ENCODE measurements at regions not wholly inside any gene's neighbourhood (a gene's known extent, or its start where the extent isn't known, plus 50 kb on each side); places are given as distances from the start of the nearest gene placed in this dataset.

- WGBS, 2 donors: 72% methylated on average over 4 of the region's 4 CpGs
- no peak overlapping the region for H3K27ac ChIP-seq
- intact Hi-C loops (cut with DNase I): no loop called here
- TF ChIP-seq POLR2A (IDR thresholded peaks at IDR 0.05) (no peak), CTCF (IDR thresholded peaks at IDR 0.05) (no peak)
- no peaks in the 10 kb centered on the region for H3K9me3 ChIP-seq
- no peak overlapping the region for H3K4me3 ChIP-seq
- DNase-seq: no peak
- peaks cover 0 to 6% (median 0%) of the 10 kb centered on the region in 4 donors for H3K27me3 ChIP-seq
- H3K36me3 ChIP-seq: no peaks in the 10 kb centered on the region
- H3K4me1 ChIP-seq: no peaks in the 10 kb centered on the region
Measured at GRCh38 chr16:54630284-54630967, 300.2 kb upstream of the IRX5 start.

- 77 to 79% methylated on average over 17 of the region's 17 CpGs for WGBS, 2 donors
- intact Hi-C loops (cut with DNase I): no loop called here
Measured at GRCh38 chr16:54628796-54629625, 301.7 kb upstream of the IRX5 start.

GRCh38 chr16:54627616-54628015, 303.0 kb upstream of the IRX5 start:
- WGBS, 2 donors: 57% methylated on average over 4 of the region's 4 CpGs; no CpG with 5 or more reads in 1 of the 2 donors
- Histone ChIP-seq H3K9me3 (no peaks in the 10 kb centered on the region), H3K27ac (no peak overlapping the region), H3K4me3 (no peak overlapping the region), H3K36me3 (no peaks in the 10 kb centered on the region), H3K4me1 (no peaks in the 10 kb centered on the region), H3K27me3 (peaks cover 0 to 10% (median 0%) of the 10 kb centered on the region in 4 donors)
- intact Hi-C loops (cut with DNase I): no loop called here
- no peak for DNase-seq
- TF ChIP-seq POLR2A (IDR thresholded peaks at IDR 0.05) (no peak), CTCF (IDR thresholded peaks at IDR 0.05) (no peak)

More at GRCh38 chr16:54628796-54629625, 301.7 kb upstream of the IRX5 start:
- TF ChIP-seq CTCF (IDR thresholded peaks at IDR 0.05) (no peak), POLR2A (IDR thresholded peaks at IDR 0.05) (no peak)
- Histone ChIP-seq H3K36me3 (no peaks in the 10 kb centered on the region), H3K4me1 (no peaks in the 10 kb centered on the region), H3K27ac (no peak overlapping the region), H3K27me3 (peaks cover 0 to 9% (median 0%) of the 10 kb centered on the region in 4 donors), H3K9me3 (no peaks in the 10 kb centered on the region), H3K4me3 (no peak overlapping the region)
- no peak for DNase-seq

- intact Hi-C loops (cut with DNase I): no loop called here
- Histone ChIP-seq H3K4me1 (no peaks in the 10 kb centered on the region), H3K9me3 (no peaks in the 10 kb centered on the region), H3K36me3 (no peaks in the 10 kb centered on the region), H3K4me3 (no peak overlapping the region), H3K27ac (no peak overlapping the region), H3K27me3 (peaks cover 0 to 33% (median 0%) of the 10 kb centered on the region in 4 donors)
- no peak for DNase-seq
- 83 to 91% methylated on average over 7 of the region's 7 CpGs for WGBS, 2 donors
- no peak for TF ChIP-seq CTCF (IDR thresholded peaks at IDR 0.05)
- TF ChIP-seq POLR2A (IDR thresholded peaks at IDR 0.05): no peak
Measured at GRCh38 chr16:54623636-54624035, 307.0 kb upstream of the IRX5 start.

- 64 to 77% methylated on average over 2 to 3 of the region's 3 CpGs for WGBS, 2 donors
- Histone ChIP-seq H3K36me3 (no peaks in the 10 kb centered on the region), H3K4me3 (no peak overlapping the region), H3K27ac (no peak overlapping the region), H3K27me3 (peaks cover 0 to 48% (median 0%) of the 10 kb centered on the region in 4 donors), H3K4me1 (no peaks in the 10 kb centered on the region), H3K9me3 (no peaks in the 10 kb centered on the region)
- no peak for DNase-seq
- intact Hi-C loops (cut with DNase I): no loop called here
- TF ChIP-seq CTCF (IDR thresholded peaks at IDR 0.05): no peak
- no peak for TF ChIP-seq POLR2A (IDR thresholded peaks at IDR 0.05)
Measured at GRCh38 chr16:54620197-54620596, 310.5 kb upstream of the IRX5 start.
